Hippocampal formation (tissue), 2 donors: ENCODE measurements at regions not wholly inside any gene's neighbourhood (a gene's known extent, or its start where the extent isn't known, plus 50 kb on each side); places are given as distances from the start of the nearest gene placed in this dataset.

ENCODE experiments used
- DNase-seq, 2 donors: peaks; one replicate each; lab custom pipeline; 2025; lab: John Stamatoyannopoulos, UW

GRCh38 chr16:11401161-11402050, 56.1 kb downstream of the RMI2 start:
- no peak for DNase-seq

- DNase-seq: no peak
Measured at GRCh38 chr16:11402051-11402744, 56.9 kb downstream of the RMI2 start.

- no peak for DNase-seq
Measured at GRCh38 chr16:11402745-11403533, 57.7 kb downstream of the RMI2 start.

- no peak for DNase-seq
Measured at GRCh38 chr16:11403534-11403795, 58.2 kb downstream of the RMI2 start.

GRCh38 chr16:11403920-11404319, 58.7 kb downstream of the RMI2 start:
- DNase-seq: no peak

- no peak for DNase-seq
Measured at GRCh38 chr16:11404603-11405002, 59.3 kb downstream of the RMI2 start.

- DNase-seq: no peak
Measured at GRCh38 chr16:11405331-11406176, 60.3 kb downstream of the RMI2 start.

GRCh38 chr16:11406177-11406560, 60.9 kb downstream of the RMI2 start:
- DNase-seq: no peak

- peak; percentile 30 to 47 for DNase-seq
Measured at GRCh38 chr16:11407047-11407982, 62.1 kb downstream of the RMI2 start.

- no peak for DNase-seq
Measured at GRCh38 chr16:11408216-11408615, 63.0 kb downstream of the RMI2 start.

GRCh38 chr16:11409398-11409797, 64.1 kb downstream of the RMI2 start:
- no peak for DNase-seq

GRCh38 chr16:11410376-11411058, 65.3 kb downstream of the RMI2 start:
- DNase-seq: peak in 1 of 2 donors; percentile 7

- DNase-seq: no peak
Measured at GRCh38 chr16:11411059-11411550, 65.8 kb downstream of the RMI2 start.

- no peak for DNase-seq
Measured at GRCh38 chr16:11412175-11412904, 67.1 kb downstream of the RMI2 start.

- no peak for DNase-seq
Measured at GRCh38 chr16:11412965-11413887, 68.0 kb downstream of the RMI2 start.

GRCh38 chr16:11413907-11414595, 68.8 kb downstream of the RMI2 start:
- DNase-seq: no peak
